ENCODE measurements at regions not wholly inside any gene's neighbourhood (a gene's known extent, or its start where the extent isn't known, plus 50 kb on each side); places are given as distances from the start of the nearest gene placed in this dataset.
A peak's percentile ranks its signal among the peaks of the same experiment; 100 is the strongest.

DNA sequence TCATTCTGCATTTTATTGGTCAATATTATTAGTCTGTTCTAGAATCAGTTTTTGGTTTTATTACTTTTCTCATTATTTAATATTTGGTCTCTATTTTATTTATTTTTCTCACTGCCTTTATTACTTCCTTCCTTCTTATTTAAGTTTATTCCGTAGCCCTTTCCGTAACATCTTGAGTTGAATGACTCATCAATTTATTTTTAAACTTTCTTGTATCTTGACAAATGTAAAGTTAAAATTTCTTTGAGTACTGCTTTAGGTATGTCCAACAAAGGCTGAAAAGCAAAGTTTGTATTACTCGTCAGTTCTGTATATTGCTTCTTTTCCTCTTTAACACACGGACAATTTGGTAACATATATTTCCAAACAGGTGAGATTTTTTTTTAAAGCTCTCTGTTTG is 192.0 kb downstream of the CD109 start:
- DNase-seq (ENCODE audit: low spot score), result no peak
- ATAC-seq, result no peak
- H3K36me3 ChIP-seq (ENCODE audit: insufficient read depth), result no peaks in the 10 kb centered on the region
- no peaks in the 10 kb centered on the region for H3K36me3 Mint-ChIP-seq (ENCODE audit: low read depth)
- H4K20me1 ChIP-seq (replicated peaks; ENCODE audit: insufficient read depth), result no peaks in the 10 kb centered on the region
- H2AFZ ChIP-seq, result no peak overlapping the region
- H3K4me3 ChIP-seq, result no peak overlapping the region
- no peaks in the 10 kb centered on the region for H3K79me2 ChIP-seq (replicated peaks; ENCODE audit: insufficient read depth)
- H3K27ac Mint-ChIP-seq, result peak overlapping the region; percentile 95
- no peaks in the 10 kb centered on the region for H3K27me3 ChIP-seq (ENCODE audit: insufficient read depth)
- H3K9me3 Mint-ChIP-seq, result no peaks in the 10 kb centered on the region
- peaks cover 8% of the 10 kb centered on the region for H3K4me1 ChIP-seq (ENCODE audit: insufficient read depth)
- TF ChIP-seq, protein P1, sequence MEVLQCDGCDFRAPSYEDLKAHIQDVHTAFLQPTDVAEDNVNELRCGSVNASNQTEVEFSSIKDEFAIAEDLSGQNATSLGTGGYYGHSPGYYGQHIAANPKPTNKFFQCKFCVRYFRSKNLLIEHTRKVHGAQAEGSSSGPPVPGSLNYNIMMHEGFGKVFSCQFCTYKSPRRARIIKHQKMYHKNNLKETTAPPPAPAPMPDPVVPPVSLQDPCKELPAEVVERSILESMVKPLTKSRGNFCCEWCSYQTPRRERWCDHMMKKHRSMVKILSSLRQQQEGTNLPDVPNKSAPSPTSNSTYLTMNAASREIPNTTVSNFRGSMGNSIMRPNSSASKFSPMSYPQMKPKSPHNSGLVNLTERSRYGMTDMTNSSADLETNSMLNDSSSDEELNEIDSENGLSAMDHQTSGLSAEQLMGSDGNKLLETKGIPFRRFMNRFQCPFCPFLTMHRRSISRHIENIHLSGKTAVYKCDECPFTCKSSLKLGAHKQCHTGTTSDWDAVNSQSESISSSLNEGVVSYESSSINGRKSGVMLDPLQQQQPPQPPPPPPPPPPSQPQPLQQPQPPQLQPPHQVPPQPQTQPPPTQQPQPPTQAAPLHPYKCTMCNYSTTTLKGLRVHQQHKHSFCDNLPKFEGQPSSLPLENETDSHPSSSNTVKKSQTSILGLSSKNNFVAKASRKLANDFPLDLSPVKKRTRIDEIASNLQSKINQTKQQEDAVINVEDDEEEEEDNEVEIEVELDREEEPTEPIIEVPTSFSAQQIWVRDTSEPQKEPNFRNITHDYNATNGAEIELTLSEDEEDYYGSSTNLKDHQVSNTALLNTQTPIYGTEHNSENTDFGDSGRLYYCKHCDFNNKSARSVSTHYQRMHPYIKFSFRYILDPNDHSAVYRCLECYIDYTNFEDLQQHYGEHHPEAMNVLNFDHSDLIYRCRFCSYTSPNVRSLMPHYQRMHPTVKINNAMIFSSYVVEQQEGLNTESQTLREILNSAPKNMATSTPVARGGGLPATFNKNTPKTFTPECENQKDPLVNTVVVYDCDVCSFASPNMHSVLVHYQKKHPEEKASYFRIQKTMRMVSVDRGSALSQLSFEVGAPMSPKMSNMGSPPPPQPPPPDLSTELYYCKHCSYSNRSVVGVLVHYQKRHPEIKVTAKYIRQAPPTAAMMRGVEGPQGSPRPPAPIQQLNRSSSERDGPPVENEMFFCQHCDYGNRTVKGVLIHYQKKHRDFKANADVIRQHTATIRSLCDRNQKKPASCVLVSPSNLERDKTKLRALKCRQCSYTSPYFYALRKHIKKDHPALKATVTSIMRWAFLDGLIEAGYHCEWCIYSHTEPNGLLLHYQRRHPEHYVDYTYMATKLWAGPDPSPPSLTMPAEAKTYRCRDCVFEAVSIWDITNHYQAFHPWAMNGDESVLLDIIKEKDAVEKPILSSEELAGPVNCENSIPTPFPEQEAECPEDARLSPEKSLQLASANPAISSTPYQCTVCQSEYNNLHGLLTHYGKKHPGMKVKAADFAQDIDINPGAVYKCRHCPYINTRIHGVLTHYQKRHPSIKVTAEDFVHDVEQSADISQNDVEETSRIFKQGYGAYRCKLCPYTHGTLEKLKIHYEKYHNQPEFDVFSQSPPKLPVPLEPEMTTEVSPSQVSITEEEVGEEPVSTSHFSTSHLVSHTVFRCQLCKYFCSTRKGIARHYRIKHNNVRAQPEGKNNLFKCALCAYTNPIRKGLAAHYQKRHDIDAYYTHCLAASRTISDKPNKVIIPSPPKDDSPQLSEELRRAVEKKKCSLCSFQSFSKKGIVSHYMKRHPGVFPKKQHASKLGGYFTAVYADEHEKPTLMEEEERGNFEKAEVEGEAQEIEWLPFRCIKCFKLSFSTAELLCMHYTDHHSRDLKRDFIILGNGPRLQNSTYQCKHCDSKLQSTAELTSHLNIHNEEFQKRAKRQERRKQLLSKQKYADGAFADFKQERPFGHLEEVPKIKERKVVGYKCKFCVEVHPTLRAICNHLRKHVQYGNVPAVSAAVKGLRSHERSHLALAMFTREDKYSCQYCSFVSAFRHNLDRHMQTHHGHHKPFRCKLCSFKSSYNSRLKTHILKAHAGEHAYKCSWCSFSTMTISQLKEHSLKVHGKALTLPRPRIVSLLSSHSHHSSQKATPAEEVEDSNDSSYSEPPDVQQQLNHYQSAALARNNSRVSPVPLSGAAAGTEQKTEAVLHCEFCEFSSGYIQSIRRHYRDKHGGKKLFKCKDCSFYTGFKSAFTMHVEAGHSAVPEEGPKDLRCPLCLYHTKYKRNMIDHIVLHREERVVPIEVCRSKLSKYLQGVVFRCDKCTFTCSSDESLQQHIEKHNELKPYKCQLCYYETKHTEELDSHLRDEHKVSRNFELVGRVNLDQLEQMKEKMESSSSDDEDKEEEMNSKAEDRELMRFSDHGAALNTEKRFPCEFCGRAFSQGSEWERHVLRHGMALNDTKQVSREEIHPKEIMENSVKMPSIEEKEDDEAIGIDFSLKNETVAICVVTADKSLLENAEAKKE (CRISPR knock-in tag; IDR thresholded peaks at IDR 0.05), result no peak
- no peak for TF ChIP-seq EZH2phosphoT487 (IDR thresholded peaks at IDR 0.05; ENCODE audit: unreplicated experiment)
- H3K9me2 ChIP-seq (ENCODE audit: insufficient read depth), result no peaks in the 10 kb centered on the region
- no peak overlapping the region for H3K27ac ChIP-seq (ENCODE audit: low read depth)
- no peaks in the 10 kb centered on the region for H3F3A ChIP-seq (replicated peaks; ENCODE audit: low read depth)
- H3K4me2 ChIP-seq, result no peak overlapping the region
- H3K4me1 Mint-ChIP-seq, result peaks cover 17% of the 10 kb centered on the region
- no peak overlapping the region for H3K4me3 Mint-ChIP-seq
- no peaks in the 10 kb centered on the region for H3K27me3 Mint-ChIP-seq (ENCODE audit: insufficient read depth, low read depth, poor library complexity)

DNA sequence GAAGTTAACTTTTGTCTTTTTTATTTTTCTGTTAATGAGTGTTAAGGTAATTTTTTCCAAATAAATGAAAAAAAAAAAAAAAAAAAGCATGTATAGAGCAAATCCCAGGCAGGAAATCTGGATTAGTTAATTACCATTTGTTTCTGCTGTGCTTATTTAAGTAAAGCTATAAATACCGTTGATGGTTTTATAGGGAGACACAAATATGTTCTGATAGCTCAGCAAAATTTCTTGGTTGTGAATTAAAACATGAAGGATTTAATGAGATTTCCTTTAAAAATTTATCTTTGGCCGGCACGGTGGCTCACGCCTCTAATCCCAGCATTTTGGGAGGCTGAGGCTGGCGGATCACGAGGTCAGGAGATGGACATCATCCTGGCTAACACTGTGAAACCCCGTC is 189.4 kb downstream of the CD109 start:
- no peak overlapping the region for H3K27ac Mint-ChIP-seq
- no peak overlapping the region for H3K4me3 Mint-ChIP-seq
- Histone ChIP-seq H3K79me2 (replicated peaks; ENCODE audit: insufficient read depth) (no peaks in the 10 kb centered on the region), H3K4me1 (ENCODE audit: insufficient read depth) (peaks cover 8% of the 10 kb centered on the region), H3K4me3 (no peak overlapping the region), H2AFZ (no peak overlapping the region; the same call in 1 of the 2 replicates), H3K4me2 (no peak overlapping the region), H3K9me2 (ENCODE audit: insufficient read depth) (0 out of 2 replicates have a peak, but pooled peaks cover 5% of the 10 kb centered on the region), H3K27me3 (ENCODE audit: insufficient read depth) (no peaks in the 10 kb centered on the region), H4K20me1 (replicated peaks; ENCODE audit: insufficient read depth) (no peaks in the 10 kb centered on the region), H3F3A (replicated peaks; ENCODE audit: low read depth) (no peaks in the 10 kb centered on the region), H3K27ac (ENCODE audit: low read depth) (no peak overlapping the region), H3K36me3 (ENCODE audit: insufficient read depth) (no peaks in the 10 kb centered on the region)
- no peaks in the 10 kb centered on the region for H3K27me3 Mint-ChIP-seq (ENCODE audit: insufficient read depth, low read depth, poor library complexity)
- no peaks in the 10 kb centered on the region for H3K9me3 Mint-ChIP-seq
- H3K36me3 Mint-ChIP-seq (ENCODE audit: low read depth), result no peaks in the 10 kb centered on the region
- peaks cover 17% of the 10 kb centered on the region for H3K4me1 Mint-ChIP-seq
- ATAC-seq (no peak), DNase-seq (ENCODE audit: low spot score) (no peak)
- no peak for TF ChIP-seq NANOG (IDR thresholded peaks at IDR 0.05; ENCODE audit: borderline replicate concordance)
- no peak for TF ChIP-seq STAT1 (IDR thresholded peaks at IDR 0.05; ENCODE audit: unreplicated experiment)
- TF ChIP-seq, protein P2, sequence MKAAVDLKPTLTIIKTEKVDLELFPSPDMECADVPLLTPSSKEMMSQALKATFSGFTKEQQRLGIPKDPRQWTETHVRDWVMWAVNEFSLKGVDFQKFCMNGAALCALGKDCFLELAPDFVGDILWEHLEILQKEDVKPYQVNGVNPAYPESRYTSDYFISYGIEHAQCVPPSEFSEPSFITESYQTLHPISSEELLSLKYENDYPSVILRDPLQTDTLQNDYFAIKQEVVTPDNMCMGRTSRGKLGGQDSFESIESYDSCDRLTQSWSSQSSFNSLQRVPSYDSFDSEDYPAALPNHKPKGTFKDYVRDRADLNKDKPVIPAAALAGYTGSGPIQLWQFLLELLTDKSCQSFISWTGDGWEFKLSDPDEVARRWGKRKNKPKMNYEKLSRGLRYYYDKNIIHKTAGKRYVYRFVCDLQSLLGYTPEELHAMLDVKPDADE (IDR thresholded peaks at IDR 0.05), result no peak
- TF ChIP-seq, protein P3, sequence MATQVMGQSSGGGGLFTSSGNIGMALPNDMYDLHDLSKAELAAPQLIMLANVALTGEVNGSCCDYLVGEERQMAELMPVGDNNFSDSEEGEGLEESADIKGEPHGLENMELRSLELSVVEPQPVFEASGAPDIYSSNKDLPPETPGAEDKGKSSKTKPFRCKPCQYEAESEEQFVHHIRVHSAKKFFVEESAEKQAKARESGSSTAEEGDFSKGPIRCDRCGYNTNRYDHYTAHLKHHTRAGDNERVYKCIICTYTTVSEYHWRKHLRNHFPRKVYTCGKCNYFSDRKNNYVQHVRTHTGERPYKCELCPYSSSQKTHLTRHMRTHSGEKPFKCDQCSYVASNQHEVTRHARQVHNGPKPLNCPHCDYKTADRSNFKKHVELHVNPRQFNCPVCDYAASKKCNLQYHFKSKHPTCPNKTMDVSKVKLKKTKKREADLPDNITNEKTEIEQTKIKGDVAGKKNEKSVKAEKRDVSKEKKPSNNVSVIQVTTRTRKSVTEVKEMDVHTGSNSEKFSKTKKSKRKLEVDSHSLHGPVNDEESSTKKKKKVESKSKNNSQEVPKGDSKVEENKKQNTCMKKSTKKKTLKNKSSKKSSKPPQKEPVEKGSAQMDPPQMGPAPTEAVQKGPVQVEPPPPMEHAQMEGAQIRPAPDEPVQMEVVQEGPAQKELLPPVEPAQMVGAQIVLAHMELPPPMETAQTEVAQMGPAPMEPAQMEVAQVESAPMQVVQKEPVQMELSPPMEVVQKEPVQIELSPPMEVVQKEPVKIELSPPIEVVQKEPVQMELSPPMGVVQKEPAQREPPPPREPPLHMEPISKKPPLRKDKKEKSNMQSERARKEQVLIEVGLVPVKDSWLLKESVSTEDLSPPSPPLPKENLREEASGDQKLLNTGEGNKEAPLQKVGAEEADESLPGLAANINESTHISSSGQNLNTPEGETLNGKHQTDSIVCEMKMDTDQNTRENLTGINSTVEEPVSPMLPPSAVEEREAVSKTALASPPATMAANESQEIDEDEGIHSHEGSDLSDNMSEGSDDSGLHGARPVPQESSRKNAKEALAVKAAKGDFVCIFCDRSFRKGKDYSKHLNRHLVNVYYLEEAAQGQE (IDR thresholded peaks at IDR 0.05; ENCODE audit: unreplicated experiment), result no peak

Data from GM23338 (cell line).